Heart right ventricle (tissue), 16 donors: ENCODE measurements at regions not wholly inside any gene's neighbourhood (a gene's known extent, or its start where the extent isn't known, plus 50 kb on each side); places are given as distances from the start of the nearest gene placed in this dataset.
"Not testable (repeated sequence)": the region's sequence is repeated elsewhere in the genome, so short reads cannot be mapped to it uniquely, and the experiment has no call there.

Source experiments
- ATAC-seq, 8 donors: fragments of 200-7000 bp; cut with Tn5 transposase; one replicate each; pipeline ENCODE4 v1.9.1; 2020; ENCODE audit warnings: mild to moderate bottlenecking in 8 of 8, moderate library complexity in 8 of 8, moderate number of reproducible peaks in 1 of 8
- DNase-seq, 2 donors: peaks; one replicate each; pipeline ENCODE4 v3.0.0-alpha.2; 2020
- H3K27ac ChIP-seq, 10 donors: fragments of 200-600 bp; sonication (generic) in 2 of 10; one replicate each; pipeline versions ENCODE4 v1.5.0 to v1.8.0; 2020 to 2022; ENCODE audit warnings: mild to moderate bottlenecking in 3 of 10
- H3K27me3 ChIP-seq, 7 donors: fragments of 200-600 bp; one replicate each; pipeline ENCODE4 v1.8.0; 2021 to 2022; ENCODE audit warnings: mild to moderate bottlenecking in 2 of 7
- H3K36me3 ChIP-seq, 9 donors: fragments of 200-600 bp; sonication (generic) in 1 of 9; one replicate each; pipeline versions ENCODE4 v1.5.0 to v1.8.0; 2020 to 2022; ENCODE audit warnings: mild to moderate bottlenecking in 2 of 9
- H3K4me1 ChIP-seq, 9 donors: fragments of 200-600 bp; sonication (generic) in 1 of 9; one replicate each; pipeline versions ENCODE4 v1.5.0 to v1.8.0; 2020 to 2022; ENCODE audit warnings: mild to moderate bottlenecking in 4 of 9
- H3K4me3 ChIP-seq, 10 donors: fragments of 200-600 bp; sonication (generic) in 2 of 10; one replicate each; pipeline versions ENCODE4 v1.5.0 to v1.8.0; 2020 to 2022; ENCODE audit warnings: mild to moderate bottlenecking in 7 of 10, moderate library complexity in 2 of 10
- H3K9me3 ChIP-seq, 11 donors: fragments of 200-600 bp in 10 of 11; sonication (generic) in 2 of 11; one replicate each; pipeline versions ENCODE4 v1.5.0 to v1.8.0; 2013 to 2022; ENCODE audit warnings: mild to moderate bottlenecking in 2 of 11, control low read depth in 1 of 11, moderate library complexity in 1 of 11
- CTCF ChIP-seq, 9 donors: fragments of 200-600 bp; sonication (generic) in 2 of 9; IDR thresholded peaks; one replicate each; pipeline versions ENCODE4 v1.5.0 to v1.8.0; 2021 to 2022; ENCODE audit warnings: antibody characterized with exemption in 9 of 9, mild to moderate bottlenecking in 5 of 9, moderate library complexity in 1 of 9
- WGBS, 2 donors: extraction: QIAGEN DNeasy Blood & Tissue Kit; methylation state at CpG; one replicate each; pipeline ENCODE4 v1.1.7; 2013; ENCODE audit warnings: inconsistent platforms in 1 of 2; 5-methylcytosine and 5-hydroxymethylcytosine counted together
- intact Hi-C, 10 donors: fragments of 100-400 bp; cut with DNase I; formaldehyde crosslinking; loops; one replicate each; pipeline versions ENCODE4 v1.11.1 to v1.14.2; 2022
- donor health status: Arrhythmogenic right ventricular cardiomyopathy.
- donor health status: ischemic (EF 13 %, LVEDD 7.1; RV severe dilation, severe dysfunction).
- donor health status: healthy with polysubstance abuse.
- donor health status: DM: no; HTN: yes; CAD: no.
- donor health status: DM: no; HTN: no; CAD: no.
- donor health status: ischemic (EF 25% LVEDD 6.9; RV normal size, moderate dysfunction).
- donor health status: ischemic (EF 25% LVEDD 5.7; RV mildly dilated, moderate dysfunction).
- donor health status: healthy.
- donor health status: DM: yes; HTN: yes; CAD: no.
- donor health status: Ischemic cardiomyopathy.
- donor health status: ischemic (EF 35%, LVEDD 5.7; RV mildly dilated, moderate dysfunction).
- donor health status: nonischemic (EF 11% LVEDD 7.7; RV severe dilation, severe dysfunction).
- donor health status: DM: yes; HTN: yes; CAD: no.
- donor health status: PGD.
- donor health status: ischemic (EF 29% LVEDD 5.4; RV normal size, mild dysfunction).
- donor health status: nonischemic (EF 23%, LVEDD 6.1; RV moderate dilation, normal function).

- H3K36me3 ChIP-seq: no peaks in the 10 kb centered on the region
- no peak for DNase-seq
- peaks cover 0 to 19% (median 9%) of the 10 kb centered on the region in 9 donors for H3K4me1 ChIP-seq
- ATAC-seq: no peak
- intact Hi-C loops: no loop called here
- TF ChIP-seq CTCF (IDR thresholded peaks at IDR 0.05): no peak
- 49 to 50% methylated on average over 2 of the region's 2 CpGs for WGBS, 2 donors
- H3K27me3 ChIP-seq: no peaks in the 10 kb centered on the region
- H3K9me3 ChIP-seq: peaks cover 0 to 2% (median 0%) of the 10 kb centered on the region in 11 donors
- no peak overlapping the region for H3K27ac ChIP-seq
- H3K4me3 ChIP-seq: no peak overlapping the region
These were observed 319.0 kb upstream of the SPRED2 start for GRCh38 chr2:65751408-65751807.

- no peak overlapping the region for H3K4me3 ChIP-seq
- ATAC-seq (no peak), DNase-seq (no peak)
- H3K4me1 ChIP-seq: peaks cover 0 to 17% (median 9%) of the 10 kb centered on the region in 9 donors
- no peaks in the 10 kb centered on the region for H3K27me3 ChIP-seq
- TF ChIP-seq CTCF (IDR thresholded peaks at IDR 0.05): no peak
- H3K9me3 ChIP-seq: no peaks in the 10 kb centered on the region
- no peaks in the 10 kb centered on the region for H3K36me3 ChIP-seq
- intact Hi-C loops: no loop called here
- 60 to 79% methylated on average over 3 of the region's 3 CpGs for WGBS, 2 donors
- H3K27ac ChIP-seq: no peak overlapping the region
These were observed 317.1 kb upstream of the SPRED2 start for GRCh38 chr2:65749545-65749944.

- peaks cover 0 to 15% (median 8%) of the 10 kb centered on the region in 9 donors for H3K4me1 ChIP-seq
- H3K4me3 ChIP-seq, DNase-seq, H3K27me3 ChIP-seq, H3K9me3 ChIP-seq, ATAC-seq, intact Hi-C loops, H3K36me3 ChIP-seq, H3K27ac ChIP-seq: not testable (repeated sequence)
- 55 to 87% methylated on average over 4 of the region's 4 CpGs for WGBS, 2 donors
These were observed 315.5 kb upstream of the SPRED2 start for GRCh38 chr2:65747875-65748274.

- TF ChIP-seq CTCF (IDR thresholded peaks at IDR 0.05): peak in 2 of 9 donors; percentile 9 to 10
- Histone ChIP-seq H3K27me3 (no peaks in the 10 kb centered on the region), H3K4me3 (peak overlapping the region in 3 of 10 donors; percentile 15 to 19 (median 15)), H3K36me3 (no peaks in the 10 kb centered on the region), H3K4me1 (peaks cover 0 to 15% (median 8%) of the 10 kb centered on the region in 9 donors), H3K27ac (peak overlapping the region in 3 of 10 donors; percentile 20 to 45 (median 26)), H3K9me3 (no peaks in the 10 kb centered on the region)
- ATAC-seq: peak in 6 of 8 donors; percentile 62 to 88 (median 80)
- intact Hi-C loops: no loop called here
- 57 to 59% methylated on average over 11 of the region's 11 CpGs for WGBS, 2 donors
- peak in 1 of 2 donors; percentile 26 for DNase-seq
These were observed 314.7 kb upstream of the SPRED2 start for GRCh38 chr2:65746931-65747675.
